SK-N-SH (cell line): ENCODE measurements at regions not wholly inside any gene's neighbourhood (a gene's known extent, or its start where the extent isn't known, plus 50 kb on each side); places are given as distances from the start of the nearest gene placed in this dataset.

ENCODE experiments used
- CTCF ChIA-PET: fragments of 300-600, 350-600 bp; formaldehyde crosslinking; extraction: SDS; loops from one replicate; lab custom pipeline; 2021; lab: Yijun Ruan, JAX
- POLR2A ChIA-PET: fragments of 350-600 bp; sonication (Branson Sonifier 250); formaldehyde crosslinking; extraction: SDS; loops from one replicate; lab custom pipeline; 2020; ENCODE audit warnings: antibody characterized with exemption, inconsistent platforms; lab: Yijun Ruan, JAX
- DNase-seq: peaks from one replicate; pipeline ENCODE4 v3.0.0; 2012
- H2AFZ ChIP-seq: fragments of 200-600 bp; sonication (generic); 2 replicates; pipeline ENCODE4 v1.8.1; 2016; ENCODE audit warnings: antibody characterized with exemption, mild to moderate bottlenecking, low read depth
- H3F3A ChIP-seq: fragments of 200-600 bp; sonication (generic); replicated peaks from 2 replicates; pipeline ENCODE3; 2016; ENCODE audit warnings: antibody characterized with exemption, mild to moderate bottlenecking; ENCODE audit not compliant: insufficient read depth
- H3K27ac ChIP-seq, 2 experiments: fragments of 200-500 bp in 1 of 2; fragments of 200-600 bp in 1 of 2; sonication (Bioruptor generic) in 1 of 2; sonication (generic), shearing (Covaris generic) in 1 of 2; 2 replicates each; pipeline versions ENCODE4 v1.5.1 to v1.6.1; 2014 to 2016; ENCODE audit warnings: low read depth in 2 of 2, inconsistent platforms in 1 of 2, low read length in 1 of 2, mild to moderate bottlenecking in 1 of 2, mixed read lengths in 1 of 2
- H3K27me3 ChIP-seq: fragments of 200-600 bp; sonication (generic), shearing (Covaris generic); 2 replicates; pipeline ENCODE4 v1.6.1; 2016; ENCODE audit warnings: mixed run types; ENCODE audit not compliant: insufficient read depth
- H3K36me3 ChIP-seq, 2 experiments: fragments of 200-500 bp in 1 of 2; fragments of 200-600 bp in 1 of 2; sonication (Bioruptor generic) in 1 of 2; sonication (generic) in 1 of 2; replicated peaks in 1 of 2; 2 replicates each; pipeline versions ENCODE3 to v1.5.1; 2014 to 2016; ENCODE audit warnings: low read length in 1 of 2, mild to moderate bottlenecking in 1 of 2; ENCODE audit not compliant: insufficient read depth in 2 of 2, control insufficient read depth in 1 of 2
- H3K4me1 ChIP-seq, 2 experiments: fragments of 200-500 bp in 1 of 2; fragments of 200-600 bp in 1 of 2; sonication (Bioruptor generic) in 1 of 2; sonication (generic), shearing (Covaris generic) in 1 of 2; 2 replicates each; pipeline versions ENCODE4 v1.5.1 to v1.6.1; 2014 to 2016; ENCODE audit warnings: low read depth in 1 of 2, low read length in 1 of 2, mixed run types in 1 of 2; ENCODE audit not compliant: insufficient read depth in 2 of 2, control insufficient read depth in 1 of 2
- H3K4me2 ChIP-seq: fragments of 200-600 bp; sonication (generic), shearing (Covaris generic); 2 replicates; pipeline ENCODE4 v1.6.1; 2017; ENCODE audit warnings: mixed run types
- H3K4me3 ChIP-seq, 2 experiments: fragments of 200-500 bp in 1 of 2; fragments of 200-600 bp in 1 of 2; sonication (Bioruptor generic) in 1 of 2; sonication (generic), shearing (Covaris generic) in 1 of 2; 2 replicates each; pipeline versions ENCODE4 v1.5.1 to v1.8.1; 2014 to 2016; ENCODE audit warnings: low read depth in 2 of 2, inconsistent platforms in 1 of 2, low read length in 1 of 2, mild to moderate bottlenecking in 1 of 2, mixed read lengths in 1 of 2, moderate library complexity in 1 of 2
- H3K79me2 ChIP-seq: fragments of 200-600 bp; sonication (generic); 2 replicates; pipeline ENCODE4 v1.8.1; 2017; ENCODE audit warnings: mild to moderate bottlenecking; ENCODE audit not compliant: insufficient read depth
- H3K9ac ChIP-seq: fragments of 200-600 bp; sonication (generic); 2 replicates; pipeline ENCODE4 v1.6.1; 2017; ENCODE audit warnings: mixed run types
- H3K9me2 ChIP-seq: fragments of 200-600 bp; sonication (generic); 2 replicates; pipeline ENCODE4 v1.6.1; 2017; ENCODE audit warnings: mixed run types
- H3K9me3 ChIP-seq: fragments of 200-600 bp; sonication (generic); 2 replicates; pipeline ENCODE4 v1.6.1; 2017; ENCODE audit warnings: mixed run types, mild to moderate bottlenecking, moderate library complexity
- H4K20me1 ChIP-seq: fragments of 200-600 bp; sonication (generic); 2 replicates; pipeline ENCODE4 v1.6.1; 2017; ENCODE audit warnings: mild to moderate bottlenecking, mixed run types; ENCODE audit not compliant: insufficient read depth
- CTCF ChIP-seq: fragments of 200-600 bp; sonication (generic); IDR thresholded peaks from 2 replicates; pipeline ENCODE4 v1.6.1; 2017; ENCODE audit warnings: antibody characterized with exemption, mild to moderate bottlenecking, moderate library complexity
- ELF1 ChIP-seq: IDR thresholded peaks from 2 replicates; pipeline ENCODE4 v1.4.0; 2012
- NFIC ChIP-seq: IDR thresholded peaks from 2 replicates; pipeline ENCODE4 v1.4.0; 2012; ENCODE audit warnings: borderline replicate concordance
- PBX3 ChIP-seq: IDR thresholded peaks from 2 replicates; pipeline ENCODE4; 2012
- POLR2AphosphoS5 ChIP-seq: IDR thresholded peaks from 2 replicates; pipeline ENCODE4 v1.6.1; 2012; ENCODE audit warnings: low read depth, low read length
- RAD21 ChIP-seq: IDR thresholded peaks from 2 replicates; pipeline ENCODE4 v1.6.1; 2012; ENCODE audit warnings: mild to moderate bottlenecking, low read length
- RCOR1 ChIP-seq: fragments of 150-350 bp; IDR thresholded peaks from 2 replicates; pipeline ENCODE4 v1.6.1; 2017; ENCODE audit warnings: antibody characterized with exemption, low read length
- REST ChIP-seq: IDR thresholded peaks from 2 replicates; pipeline ENCODE4 v1.6.1; 2012; ENCODE audit warnings: mild to moderate bottlenecking, low read depth, low read length, moderate library complexity
- SMC3 ChIP-seq: IDR thresholded peaks from 2 replicates; pipeline ENCODE4 v1.6.1; 2012; ENCODE audit warnings: low read depth, low read length, improper control_type of control experiment
- TCF12 ChIP-seq: IDR thresholded peaks from 2 replicates; pipeline ENCODE4 v1.4.0; 2012
- USF1 ChIP-seq: IDR thresholded peaks from 2 replicates; pipeline ENCODE4 v1.4.0; 2012; ENCODE audit warnings: low read depth, borderline replicate concordance
- YY1 ChIP-seq: IDR thresholded peaks from 2 replicates; pipeline ENCODE4 v1.4.0; 2012; ENCODE audit warnings: low read depth, mild to moderate bottlenecking
- WGBS: methylation state at CpG from one replicate; pipeline ENCODE4 v1.1.6; 2017; ENCODE audit warnings: low lambda C conversion rate; 5-methylcytosine and 5-hydroxymethylcytosine counted together
- TF ChIP-seq, protein P1 (sequence below): fragments of 150-350 bp; IDR thresholded peaks from 2 replicates; pipeline ENCODE4 v1.6.1; 2017; ENCODE audit warnings: antibody characterized with exemption, low read length, low read depth, borderline replicate concordance

DNA sequence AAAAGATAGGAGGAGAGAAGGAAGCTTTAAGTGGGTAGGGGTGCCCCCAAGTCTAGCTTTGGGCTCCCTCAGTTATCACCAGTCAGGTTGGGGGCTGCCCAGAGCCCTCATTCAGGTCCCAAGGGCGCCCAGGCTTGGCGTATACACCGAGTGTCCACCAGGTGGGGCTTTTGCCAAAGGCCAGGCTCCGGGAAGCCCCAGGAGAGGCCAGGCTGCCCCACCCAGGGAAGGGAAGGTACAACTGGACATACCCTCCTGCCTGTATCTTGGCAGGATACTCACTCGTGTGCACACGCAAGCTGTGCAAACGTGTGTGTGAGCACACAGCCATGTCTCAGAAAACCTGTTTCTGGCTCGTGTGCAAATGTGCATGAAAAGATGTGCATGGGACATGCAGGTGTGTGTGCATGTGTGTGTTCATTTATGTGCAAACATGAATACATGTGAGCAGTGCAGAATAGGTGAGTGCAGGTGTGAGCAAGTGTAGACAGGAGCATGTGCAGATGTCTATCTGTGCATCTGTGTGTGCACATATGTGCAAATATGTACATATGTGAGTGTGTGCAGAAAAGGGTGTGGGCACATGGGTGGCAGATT lies 103.9 kb upstream of the MYL2 start:
- Histone ChIP-seq H3K9me2 (no peaks in the 10 kb centered on the region), H3K79me2 (no peaks in the 10 kb centered on the region), H3K36me3 (no peaks in the 10 kb centered on the region), H2AFZ (no peak overlapping the region), H3K4me2 (no peak overlapping the region), H3K4me1 (no peaks in the 10 kb centered on the region; a peak in 1 of 4 replicates), H4K20me1 (no peaks in the 10 kb centered on the region), H3K27ac (no peak overlapping the region), H3K9me3 (no peaks in the 10 kb centered on the region), H3K27me3 (0 out of 2 replicates have a peak, but pooled peaks cover 8% of the 10 kb centered on the region), H3K9ac (no peak overlapping the region), H3K4me3 (peak overlapping the region in 1 of 2 experiments; percentile 41; a peak in 1 of 4 replicates), H3F3A (no peaks in the 10 kb centered on the region)
- no peak for TF ChIP-seq USF1
- no peak for TF ChIP-seq ELF1
- TF ChIP-seq REST, result no peak
- TF ChIP-seq POLR2AphosphoS5, result no peak
- TF ChIP-seq NFIC, result no peak
- no peak for TF ChIP-seq RCOR1
- no peak for TF ChIP-seq TCF12
- TF ChIP-seq RAD21, result peak; percentile 90
- no peak for TF ChIP-seq PBX3
- peak; percentile 70 for TF ChIP-seq CTCF
- TF ChIP-seq SMC3, result peak; percentile 93
- TF ChIP-seq, protein P1, sequence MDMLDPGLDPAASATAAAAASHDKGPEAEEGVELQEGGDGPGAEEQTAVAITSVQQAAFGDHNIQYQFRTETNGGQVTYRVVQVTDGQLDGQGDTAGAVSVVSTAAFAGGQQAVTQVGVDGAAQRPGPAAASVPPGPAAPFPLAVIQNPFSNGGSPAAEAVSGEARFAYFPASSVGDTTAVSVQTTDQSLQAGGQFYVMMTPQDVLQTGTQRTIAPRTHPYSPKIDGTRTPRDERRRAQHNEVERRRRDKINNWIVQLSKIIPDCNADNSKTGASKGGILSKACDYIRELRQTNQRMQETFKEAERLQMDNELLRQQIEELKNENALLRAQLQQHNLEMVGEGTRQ, result no peak
- TF ChIP-seq YY1, result no peak
- WGBS, result 3% methylated on average over 7 of the region's 8 CpGs
- POLR2A ChIA-PET, result no interaction called here
- CTCF ChIA-PET, result interaction anchor here (0.6 to 5.9 kb wide), 45 partner anchors 9 to 427 kb away, joined by 3 to 75 read pairs (median 4); partner anchors contain the start of gene CUX2
- DNase-seq, result peak; percentile 83
